ENCODE measurements at regions not wholly inside any gene's neighbourhood (a gene's known extent, or its start where the extent isn't known, plus 50 kb on each side); places are given as distances from the start of the nearest gene placed in this dataset.

DNA sequence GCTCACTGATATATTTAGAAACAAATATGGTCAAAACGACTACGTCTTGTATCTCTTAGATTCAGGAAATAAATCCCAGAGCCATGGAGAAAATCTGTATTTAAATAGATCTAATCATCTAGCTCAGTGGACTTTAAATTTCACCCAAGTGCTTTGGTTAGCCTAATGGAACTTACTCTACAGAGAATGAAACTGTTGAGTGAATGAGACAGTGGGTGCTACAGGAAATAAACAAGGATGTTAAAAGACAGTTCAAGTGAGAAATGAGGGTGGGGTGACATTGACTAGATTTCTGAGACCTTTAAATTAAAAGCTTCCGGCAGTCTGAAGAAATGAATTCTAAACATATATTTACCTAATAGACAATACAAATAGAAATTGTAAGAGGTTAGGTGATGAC, 2197.0 kb downstream of the ARAP2 start:
- DNase-seq, result no peak

DNA sequence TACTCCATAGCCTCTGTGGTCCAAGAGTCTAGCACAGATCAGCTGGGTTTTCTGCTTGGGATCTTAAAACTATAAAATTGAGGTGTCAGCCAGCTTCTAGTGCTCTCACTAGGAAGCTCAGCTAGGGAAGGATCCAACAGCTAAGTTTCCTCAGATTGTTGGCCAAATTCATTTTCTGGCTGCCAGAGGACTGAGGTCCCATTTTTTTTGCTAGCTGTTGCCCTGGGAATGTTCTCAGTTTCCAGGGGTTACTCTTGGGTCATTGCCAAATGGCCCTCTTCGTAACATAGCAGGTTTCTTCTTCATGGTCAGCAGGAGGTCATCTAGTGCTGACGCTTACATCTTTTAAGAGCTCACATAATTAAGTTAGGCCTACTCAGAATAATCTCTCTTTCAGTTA, 2178.2 kb downstream of the ARAP2 start:
- no peak for DNase-seq

DNA sequence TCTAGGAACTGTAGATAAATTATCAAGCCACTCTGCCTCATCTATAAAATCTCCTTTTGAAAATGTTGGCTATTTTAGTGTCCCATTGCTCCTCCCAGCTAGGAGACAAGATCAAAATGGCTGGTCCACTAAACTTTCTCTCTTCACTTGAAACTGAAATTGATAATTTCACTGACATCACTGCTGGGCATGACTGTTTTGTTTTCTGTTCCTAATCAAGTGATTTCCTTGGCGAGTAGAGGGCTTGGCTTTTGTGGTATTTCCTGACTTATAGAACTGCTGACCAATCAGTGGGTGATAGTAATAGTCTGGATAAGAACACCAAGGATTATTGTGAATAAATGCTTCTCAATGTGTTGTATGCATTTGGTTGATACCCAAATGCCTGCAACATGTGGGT, 2152.9 kb downstream of the ARAP2 start:
- DNase-seq, result no peak

DNA sequence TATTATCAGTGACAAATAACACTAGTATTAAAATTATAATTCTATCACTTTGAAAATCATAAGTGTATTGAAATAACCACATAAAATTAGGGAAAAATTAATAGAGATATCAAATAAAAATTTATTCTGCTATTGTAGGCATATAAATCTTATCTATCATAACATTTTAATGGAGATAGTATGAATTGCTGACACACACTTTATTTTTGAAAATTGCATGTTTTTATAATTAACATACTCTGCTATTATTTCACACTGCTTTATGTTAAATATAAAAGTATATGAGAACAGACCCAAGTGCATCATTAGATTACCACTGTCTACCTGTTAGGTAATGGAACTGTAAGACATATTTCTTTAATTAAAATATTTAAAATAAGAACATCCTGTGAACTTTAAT, 2150.2 kb downstream of the ARAP2 start:
- DNase-seq, result no peak

DNA sequence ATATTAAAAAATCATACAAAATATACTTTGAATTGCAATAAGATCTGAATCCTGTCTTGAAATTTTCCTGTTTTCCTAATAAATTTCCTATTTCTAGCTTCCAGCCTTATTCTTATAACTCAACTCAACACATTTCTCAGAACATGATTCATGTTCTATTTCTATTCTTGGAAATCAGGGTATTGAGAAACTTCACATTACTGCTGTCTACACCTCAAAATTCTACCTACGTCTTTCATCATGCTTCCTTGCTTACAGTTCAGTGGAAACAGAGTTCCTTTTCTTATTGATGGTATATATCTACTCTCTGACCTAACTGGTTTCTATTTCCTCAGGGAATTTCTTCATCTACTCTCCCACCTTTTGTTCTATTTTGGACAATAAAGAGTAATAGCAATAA, 2139.0 kb downstream of the ARAP2 start:
- DNase-seq, result no peak

DNA sequence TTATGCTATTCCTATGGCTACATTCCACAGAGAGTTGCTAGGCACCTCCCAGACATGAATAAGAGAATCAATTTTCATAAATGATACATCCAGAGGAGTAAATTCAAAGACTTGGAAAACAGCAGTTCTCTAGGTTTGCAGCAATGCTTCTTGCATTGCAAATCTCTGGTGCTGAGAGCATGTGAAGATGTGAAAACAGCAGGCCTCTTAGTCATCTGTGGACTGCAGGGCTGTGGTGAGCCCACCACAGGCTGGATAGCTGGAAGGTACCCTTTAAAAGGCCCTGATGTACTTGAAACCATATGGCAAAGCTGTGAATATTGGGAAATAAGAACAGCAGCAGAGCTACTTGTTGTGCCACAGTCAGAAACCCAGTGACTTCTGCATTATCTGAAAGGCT, 2135.9 kb downstream of the ARAP2 start:
- DNase-seq, result no peak

DNA sequence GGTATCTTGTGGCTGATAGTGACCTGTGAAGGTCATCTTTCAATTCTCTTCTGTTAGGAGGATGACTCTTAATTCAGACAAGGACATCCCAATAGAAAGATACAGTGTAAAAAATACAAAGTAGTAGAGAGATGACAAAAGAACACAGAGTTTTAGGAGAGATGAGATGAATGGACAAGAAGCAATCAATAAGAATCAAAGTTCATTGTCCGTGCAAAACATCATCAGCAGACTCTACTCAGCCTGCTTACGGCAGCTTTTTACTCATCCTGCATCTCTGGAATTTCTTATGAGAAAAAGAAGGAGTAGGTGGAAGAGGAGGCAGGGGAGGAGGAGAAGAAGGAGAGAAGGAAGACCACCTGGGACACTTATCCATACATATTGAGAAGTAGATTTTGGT, 2131.7 kb downstream of the ARAP2 start:
- DNase-seq, result no peak

DNA sequence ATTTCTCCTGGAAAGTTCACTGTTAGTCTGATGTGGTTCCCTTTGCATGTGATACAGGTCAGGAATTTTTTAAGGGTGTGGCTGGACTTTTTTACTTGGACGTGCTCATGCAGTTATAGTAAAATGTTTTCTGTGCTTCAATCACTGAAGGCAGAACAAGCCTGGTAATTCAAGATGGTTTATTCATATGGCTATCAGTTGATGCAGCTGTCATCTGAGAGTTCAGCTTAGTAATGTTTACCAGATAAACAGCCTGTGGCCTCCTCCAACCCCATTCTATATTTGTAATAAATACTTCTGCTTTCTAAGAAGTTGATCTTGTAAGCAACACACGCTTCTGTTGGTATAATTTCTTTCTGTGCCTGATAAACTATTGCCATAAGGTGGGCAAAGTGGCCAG, 2105.9 kb downstream of the ARAP2 start:
- no peak for DNase-seq

DNA sequence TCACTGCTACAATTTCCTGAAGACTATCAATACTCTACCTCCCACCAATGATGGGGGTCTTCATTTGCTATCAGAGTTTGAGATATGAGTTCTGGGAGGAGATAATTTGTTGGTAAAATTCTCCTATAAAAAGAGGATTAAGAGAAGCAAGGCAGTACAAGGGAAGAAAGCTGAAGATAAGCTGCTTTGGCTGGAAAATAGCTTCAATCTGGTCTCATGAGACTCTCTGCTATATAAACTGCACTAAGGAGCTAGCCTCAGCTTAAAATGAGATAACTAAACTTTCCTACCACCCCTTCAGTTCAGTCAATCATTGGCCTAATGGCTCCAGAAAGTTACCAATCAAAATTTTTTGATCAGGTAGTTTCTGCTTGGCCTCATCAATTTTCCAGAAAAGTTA, 2105.0 kb downstream of the ARAP2 start:
- DNase-seq, result no peak

DNA sequence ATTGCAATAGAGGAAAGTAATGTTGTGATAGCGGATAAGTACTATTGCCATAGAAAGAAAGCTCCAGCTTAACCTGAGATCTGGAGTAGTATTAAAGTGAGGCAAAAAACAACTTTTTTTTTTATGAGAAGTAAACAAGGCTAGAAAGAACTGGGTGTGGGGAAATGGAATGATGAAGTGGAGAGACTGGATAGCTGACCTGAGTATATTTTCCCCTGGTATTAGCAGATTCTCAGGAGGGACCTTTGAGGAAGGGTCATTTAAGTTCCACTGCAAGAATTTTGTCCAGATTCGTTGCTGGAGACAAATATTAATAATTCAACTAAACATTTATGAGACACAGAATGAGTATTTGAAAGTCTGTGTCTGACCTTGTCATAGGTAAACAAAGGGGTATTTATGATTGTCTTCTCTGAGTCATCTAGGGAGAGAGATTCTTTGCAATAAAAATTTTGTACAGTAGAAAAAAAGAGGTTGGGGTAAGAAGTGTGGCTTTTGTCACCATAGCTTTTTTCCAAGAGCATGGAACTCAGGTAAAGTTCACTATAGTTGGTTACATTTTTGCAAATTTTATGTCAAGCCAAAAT, 2095.9 kb downstream of the ARAP2 start:
- no peak for DNase-seq

DNA sequence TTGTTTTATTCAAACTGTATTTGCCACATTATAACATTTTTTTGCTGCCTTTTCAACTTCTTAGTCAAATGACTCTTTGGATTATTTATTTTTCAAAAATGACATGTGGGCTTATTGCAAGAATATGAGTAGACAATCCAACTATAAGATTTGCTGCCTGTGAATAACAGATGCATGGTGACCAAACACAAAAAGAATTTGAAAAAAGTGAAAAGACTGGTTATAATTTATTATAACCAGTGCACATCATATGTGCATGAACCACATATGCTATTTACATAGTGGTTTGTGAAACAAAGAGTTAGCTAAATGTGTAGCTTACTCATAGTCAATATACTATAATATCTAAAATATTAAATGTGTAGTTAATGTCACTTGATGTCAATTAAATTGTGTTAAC, 2086.8 kb downstream of the ARAP2 start:
- no peak for DNase-seq

DNA sequence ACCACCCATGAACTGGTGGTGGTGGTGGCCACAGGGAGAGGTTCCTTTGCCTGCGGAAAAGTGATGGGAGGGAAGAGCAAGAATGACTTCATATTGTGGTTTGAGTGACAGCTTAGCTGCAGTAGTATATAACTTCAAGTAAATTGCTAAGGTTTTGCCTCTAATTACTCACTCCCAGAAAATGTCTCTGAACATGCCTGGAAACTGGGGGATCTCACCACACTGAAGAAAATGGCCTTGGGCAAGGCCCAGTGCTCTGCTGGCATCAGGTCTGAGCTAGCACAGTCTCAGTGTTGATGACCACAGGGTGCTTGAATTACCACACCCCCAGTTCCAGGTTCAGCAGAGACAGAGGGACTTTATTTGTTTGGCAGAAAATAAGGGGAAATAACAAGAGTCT, 2085.4 kb downstream of the ARAP2 start:
- no peak for DNase-seq

DNA sequence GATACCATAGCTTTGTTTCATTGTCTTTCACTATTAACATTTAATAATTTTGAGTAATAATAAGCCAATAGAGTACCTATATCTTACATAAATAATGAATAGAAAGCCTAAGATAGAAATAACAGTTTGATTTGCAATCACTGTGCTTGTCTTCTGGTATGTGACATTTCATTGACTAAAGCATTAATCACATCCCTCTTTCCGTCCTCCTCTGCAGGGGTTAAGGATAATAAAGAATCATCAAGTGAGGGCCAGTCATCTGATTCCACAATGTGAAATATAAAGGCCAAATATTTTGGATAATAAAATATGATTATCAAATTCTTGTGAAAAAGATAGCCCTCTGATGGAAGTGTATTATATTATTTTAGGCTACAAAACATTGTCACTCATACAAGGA, 2073.4 kb downstream of the ARAP2 start:
- no peak for DNase-seq

DNA sequence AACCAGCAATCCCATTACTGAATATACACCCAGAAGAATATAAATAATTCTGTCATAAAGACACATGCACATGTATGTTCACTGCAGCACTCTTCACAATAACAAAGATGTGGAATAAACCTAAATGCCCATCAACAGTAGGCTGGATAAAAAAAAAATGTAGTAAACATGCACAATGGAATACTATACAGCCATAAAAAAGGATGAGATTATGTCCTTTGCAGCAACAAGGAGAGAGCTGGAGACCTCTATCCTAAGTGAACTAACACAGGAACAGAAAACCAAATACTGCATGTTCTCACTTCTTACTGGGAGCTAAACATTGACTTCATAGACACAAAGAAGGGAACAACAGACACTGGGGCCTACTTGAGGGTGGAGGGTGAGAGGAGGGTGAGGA, 2067.7 kb downstream of the ARAP2 start:
- no peak for DNase-seq

DNA sequence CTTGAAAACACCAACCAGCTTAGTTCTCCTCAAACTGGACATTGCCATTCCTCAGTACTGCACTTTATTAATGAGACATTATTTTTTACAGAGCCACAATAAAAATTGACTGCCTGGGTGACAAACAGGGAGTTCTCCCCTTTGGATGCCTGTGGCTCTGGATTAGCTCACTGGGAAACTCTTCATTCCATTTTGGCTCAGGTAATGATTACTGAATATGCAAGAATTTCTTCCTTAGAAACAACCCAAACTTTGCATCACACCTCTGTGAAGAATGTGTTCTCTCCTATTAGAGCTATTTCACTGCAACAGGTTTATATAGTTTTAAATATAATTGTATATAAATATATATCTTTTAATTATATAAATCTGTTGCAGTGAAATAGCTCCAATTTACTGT, 2065.8 kb downstream of the ARAP2 start:
- DNase-seq, result no peak

DNA sequence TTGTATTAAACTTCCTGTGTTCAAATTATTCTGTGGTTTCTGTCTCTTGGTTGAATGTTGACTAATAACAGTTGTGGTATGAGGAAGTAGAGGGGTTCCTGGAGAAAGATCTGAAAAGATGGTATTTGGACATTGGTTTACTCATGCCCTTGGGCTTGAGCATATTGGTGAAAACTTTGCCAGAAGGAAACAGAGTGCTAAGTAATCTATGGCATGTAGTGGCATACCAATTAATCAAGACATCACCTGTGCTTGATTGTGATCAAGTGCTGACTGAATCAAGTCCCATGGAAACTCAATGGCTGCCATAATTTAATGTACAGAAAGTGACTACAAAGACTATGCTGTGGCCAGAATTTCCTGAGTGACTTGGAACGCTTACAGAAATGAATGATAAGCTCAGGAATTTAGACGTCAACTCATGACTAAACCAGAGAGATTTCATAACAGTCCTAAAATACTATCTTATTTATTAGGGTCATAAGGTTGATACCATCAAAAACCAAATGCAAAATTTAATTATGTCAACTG, 2062.9 kb downstream of the ARAP2 start:
- no peak for DNase-seq

DNA sequence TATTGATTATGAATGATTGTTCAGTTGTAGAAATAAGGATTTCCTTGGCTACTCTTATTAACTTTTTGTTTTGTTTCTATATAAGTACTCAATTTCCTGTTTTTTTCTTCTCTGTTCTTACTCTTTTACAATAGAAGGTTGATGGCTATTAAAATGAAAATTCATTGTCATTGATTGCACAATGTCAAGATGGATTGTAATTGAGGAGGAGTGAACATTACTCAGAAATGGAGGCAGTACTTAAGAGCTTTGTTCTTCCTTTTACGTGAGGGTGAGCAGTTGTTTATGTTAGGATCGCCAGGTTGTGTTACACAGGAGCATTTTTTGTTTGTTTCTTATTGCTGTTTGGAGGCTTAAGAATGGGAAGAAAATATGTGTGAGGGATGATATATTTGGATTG, 2062.4 kb downstream of the ARAP2 start:
- no peak for DNase-seq

DNA sequence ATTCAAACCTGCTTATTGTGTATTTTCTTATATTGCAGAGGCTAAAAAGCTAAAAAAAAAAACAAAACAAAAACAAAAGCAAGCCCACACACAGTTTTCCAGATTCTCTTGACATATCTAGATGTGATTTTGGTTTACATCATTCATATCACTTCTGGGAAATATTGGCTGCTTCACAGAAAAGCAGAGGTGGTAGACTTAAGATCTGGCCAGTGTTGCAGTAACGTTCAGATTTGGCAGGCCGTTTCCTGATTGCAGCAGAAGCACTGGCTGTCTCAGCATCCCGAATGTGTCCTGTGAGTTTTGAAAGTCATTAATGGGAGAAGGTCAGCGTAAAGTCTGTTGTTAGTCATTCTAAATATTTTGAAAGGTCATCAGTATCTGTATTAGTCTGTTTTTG, 2062.0 kb downstream of the ARAP2 start:
- DNase-seq, result no peak

DNA sequence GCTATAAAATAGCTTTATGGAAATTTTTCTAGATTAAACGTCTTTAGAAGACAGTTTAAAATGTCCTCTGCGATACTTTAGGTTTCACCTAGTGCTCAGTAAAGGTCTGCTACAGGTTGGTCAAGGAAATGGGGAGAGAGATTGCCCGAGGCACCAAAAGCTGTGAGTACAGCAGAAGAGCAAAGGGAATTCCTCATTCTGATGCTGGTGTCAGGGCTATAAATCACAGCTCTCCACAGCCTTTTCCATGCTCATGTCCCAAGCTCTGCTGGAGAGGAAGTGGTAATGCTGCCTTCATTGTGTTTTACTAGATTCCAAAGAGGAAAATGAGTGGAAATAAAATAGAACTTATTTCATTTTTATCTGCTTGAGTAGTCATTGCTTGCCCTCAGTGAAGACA, 2060.4 kb downstream of the ARAP2 start:
- DNase-seq, result no peak

DNA sequence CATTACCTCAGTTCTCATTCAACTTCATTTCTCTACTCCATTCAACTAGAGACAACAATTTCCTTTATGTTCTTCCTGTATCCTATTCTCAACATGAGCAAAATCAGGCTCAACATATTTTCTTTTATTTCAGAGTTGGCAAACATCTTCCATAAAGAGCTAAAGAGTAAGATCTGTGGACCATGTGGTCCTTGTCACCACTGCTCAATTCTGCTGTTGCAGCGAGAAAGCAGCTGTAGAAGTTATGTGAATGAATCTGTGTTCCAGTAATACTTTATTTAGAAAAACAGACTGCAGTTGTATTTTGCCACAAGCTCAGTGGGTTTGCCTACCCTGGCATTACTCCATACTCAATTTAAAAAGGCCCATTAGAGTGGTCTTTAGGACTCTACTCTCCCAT, 2057.3 kb downstream of the ARAP2 start:
- DNase-seq, result no peak

DNA sequence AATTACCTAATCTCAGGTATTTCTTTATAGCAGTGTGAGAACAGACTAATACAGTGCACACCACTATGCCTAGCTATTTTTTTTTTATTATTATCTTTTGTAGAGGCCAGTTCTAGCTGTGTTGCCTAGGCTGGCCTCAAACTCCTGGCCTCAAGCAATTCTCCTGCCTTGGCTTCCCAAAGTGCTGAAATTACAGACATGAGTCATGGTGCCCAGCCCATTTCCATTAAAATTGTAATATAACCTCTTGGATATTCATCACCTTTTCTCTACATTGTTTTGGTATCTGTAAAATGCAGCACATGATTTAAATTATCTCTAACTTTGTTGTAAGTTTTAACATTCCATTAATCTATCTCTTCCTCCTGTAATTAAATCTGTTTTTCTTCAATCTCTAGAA, 2052.9 kb downstream of the ARAP2 start:
- DNase-seq, result no peak

DNA sequence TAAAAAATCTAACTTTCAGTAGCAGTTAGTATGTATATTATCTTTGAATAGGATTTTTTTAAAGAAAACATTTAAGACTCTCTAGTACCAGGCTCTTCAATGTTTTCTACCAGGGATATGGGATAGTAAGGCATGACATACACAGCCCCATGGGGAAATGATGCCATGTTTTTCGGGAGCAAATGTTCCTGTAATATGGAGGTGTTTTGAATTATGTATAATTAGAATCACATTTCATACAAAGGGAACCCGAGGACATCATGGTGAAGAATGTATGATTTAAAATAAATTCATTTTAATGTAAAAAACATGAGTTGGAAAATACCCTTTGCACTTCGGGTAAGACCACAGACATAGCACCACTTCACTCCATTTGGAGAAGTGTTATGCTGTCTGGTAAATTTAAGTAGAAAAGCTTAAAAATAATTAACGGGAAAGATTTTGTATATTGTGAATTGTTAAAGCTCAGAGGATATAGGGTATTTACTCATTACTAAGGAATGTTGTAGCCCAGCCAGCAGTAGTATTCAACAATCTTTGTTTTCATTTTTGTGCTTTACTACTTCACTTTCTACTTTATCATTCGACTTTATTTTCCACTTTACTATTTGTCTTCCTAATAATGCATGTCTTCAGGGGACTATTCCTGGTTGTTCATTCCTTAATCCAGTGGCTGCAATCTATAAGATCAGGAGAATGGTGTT, 2050.7 kb downstream of the ARAP2 start:
- DNase-seq, result no peak

DNA sequence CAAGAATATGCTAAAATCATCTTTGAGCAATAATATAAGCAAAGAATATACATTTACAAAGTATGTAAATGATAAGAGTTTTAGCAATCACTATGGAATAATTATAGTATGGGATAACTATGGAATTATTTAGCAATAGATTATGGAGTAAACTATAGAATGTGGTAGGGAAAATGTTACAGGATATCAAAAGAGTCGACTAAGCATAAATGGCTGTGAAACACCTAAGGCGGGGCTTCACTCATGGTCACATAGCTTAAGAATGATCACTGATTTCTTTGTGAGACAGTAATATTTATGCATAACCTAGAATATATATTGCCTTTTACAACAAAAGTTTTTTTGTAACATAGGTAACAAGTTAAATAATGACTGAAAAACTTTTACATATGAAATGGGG, 2049.7 kb downstream of the ARAP2 start:
- no peak for DNase-seq

DNA sequence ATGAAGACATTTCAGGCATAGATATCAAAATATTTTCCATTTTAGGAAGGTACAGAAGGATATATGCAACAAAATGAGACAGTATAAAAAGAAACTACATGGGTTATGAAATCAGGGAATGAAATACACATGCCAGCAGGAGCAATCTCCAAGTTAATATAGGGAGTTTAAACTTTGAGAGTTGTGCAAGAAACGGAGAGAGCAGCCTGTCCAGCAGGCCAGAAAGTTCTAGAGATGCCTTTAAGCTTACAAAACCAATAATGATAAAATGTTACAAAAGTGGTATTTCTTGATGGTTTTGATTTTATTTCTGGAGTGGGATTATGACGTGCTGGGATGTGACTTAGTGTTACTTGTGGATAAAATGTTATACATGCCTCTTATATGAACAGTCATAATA, 2047.9 kb downstream of the ARAP2 start:
- no peak for DNase-seq

DNA sequence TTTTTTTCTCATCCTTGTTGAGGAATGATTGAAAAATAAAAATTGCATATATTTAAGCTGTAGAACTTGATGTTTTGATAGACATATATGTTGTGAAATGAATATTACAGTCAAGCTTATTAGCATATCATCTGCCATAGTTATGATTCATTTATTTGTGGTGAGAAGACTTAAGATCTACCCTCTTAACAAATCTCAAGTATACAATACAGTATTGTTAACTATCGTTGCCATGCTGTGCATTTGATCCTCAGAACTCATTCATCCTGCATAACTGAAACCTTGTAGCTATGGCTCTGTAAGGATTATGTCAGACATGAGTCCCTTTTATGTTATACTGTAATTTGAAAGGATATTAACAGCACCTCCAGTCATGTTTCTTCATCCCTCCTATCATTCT, 2045.3 kb downstream of the ARAP2 start:
- no peak for DNase-seq

Measured in right hindlimb (tissue), 1 donor.